IPS-NIHi7 (cell line): ENCODE measurements at regions not wholly inside any gene's neighbourhood (a gene's known extent, or its start where the extent isn't known, plus 50 kb on each side); places are given as distances from the start of the nearest gene placed in this dataset.
"Not testable (repeated sequence)": the region's sequence is repeated elsewhere in the genome, so short reads cannot be mapped to it uniquely, and the experiment has no call there.

Source experiments
- DNase-seq: peaks from one replicate; pipeline ENCODE4 v3.0.0; 2012; ENCODE audit warnings: mixed read lengths; ENCODE audit errors: extremely low spot score

DNA sequence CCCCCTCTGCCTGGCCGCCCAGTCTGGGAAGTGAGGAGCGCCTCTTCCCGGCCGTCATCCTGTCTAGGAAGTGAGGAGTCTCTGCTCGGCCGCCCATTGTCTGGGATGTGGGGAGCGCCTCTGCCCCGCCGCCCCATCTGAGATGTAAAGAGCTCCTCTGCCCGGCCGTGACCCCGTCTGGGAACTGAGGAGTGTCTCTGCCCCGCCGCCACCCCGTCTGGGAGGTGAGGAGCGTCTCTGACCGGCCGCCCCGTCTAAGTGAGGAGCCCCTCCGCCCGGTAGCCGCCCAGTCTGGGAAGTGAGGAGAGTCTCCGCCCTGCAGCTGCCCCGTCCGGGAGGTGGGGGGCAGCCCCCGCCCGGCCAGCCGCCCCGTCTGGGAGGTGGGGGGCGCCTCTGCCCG is 228.9 kb downstream of the RPIA start:
- DNase-seq: not testable (repeated sequence)

DNA sequence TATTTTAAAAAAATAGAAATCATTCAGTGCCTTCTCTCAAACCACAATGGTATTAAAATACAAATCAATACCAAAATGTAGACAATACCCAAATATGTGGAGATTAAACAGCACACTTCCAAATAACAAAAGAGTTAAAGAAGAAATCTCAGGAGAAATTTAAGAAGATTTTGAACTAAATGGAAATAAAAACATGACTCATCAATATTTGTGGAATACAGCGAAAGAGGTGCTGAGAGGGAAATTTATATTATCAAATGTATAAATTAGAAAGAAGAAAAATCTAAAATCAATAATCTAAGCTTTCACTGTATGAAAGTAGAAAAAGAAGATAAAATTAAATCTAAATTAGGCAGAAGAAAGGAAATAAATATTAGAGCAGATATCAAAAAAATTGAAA is 233.1 kb downstream of the RPIA start:
- DNase-seq: no peak

DNA sequence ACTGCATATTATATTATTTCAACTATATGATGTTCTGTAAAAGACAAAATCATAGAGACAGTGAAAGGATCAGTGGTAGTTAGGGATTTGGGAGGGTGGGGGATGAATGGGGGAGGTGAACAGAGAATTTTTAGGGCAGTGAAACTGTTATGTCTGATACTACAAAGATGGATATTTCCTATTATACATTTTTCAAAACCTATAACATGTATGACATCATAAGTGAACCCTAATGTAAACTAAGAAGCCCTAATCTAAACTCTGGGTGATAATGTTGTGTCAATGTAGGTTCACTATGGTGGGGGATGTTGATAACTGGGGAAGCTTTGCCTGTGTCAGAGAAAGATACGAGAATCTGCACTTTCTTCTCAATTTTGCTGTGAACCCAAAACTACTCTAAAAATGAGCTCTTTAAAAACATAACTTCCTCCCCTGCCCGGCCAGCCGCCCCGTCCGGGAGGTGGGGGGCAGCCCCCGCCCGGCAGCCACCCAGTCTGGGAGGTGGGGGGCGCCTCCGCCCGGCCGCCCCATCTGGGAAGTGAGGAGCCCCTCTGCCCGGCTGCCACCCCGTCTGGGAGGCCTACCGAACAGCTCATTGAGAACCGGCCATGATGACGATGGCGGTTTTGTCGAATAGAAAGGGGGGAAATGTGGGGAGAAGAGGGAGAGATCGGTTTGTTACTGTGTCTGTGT is 234.4 kb downstream of the RPIA start:
- no peak for DNase-seq

DNA sequence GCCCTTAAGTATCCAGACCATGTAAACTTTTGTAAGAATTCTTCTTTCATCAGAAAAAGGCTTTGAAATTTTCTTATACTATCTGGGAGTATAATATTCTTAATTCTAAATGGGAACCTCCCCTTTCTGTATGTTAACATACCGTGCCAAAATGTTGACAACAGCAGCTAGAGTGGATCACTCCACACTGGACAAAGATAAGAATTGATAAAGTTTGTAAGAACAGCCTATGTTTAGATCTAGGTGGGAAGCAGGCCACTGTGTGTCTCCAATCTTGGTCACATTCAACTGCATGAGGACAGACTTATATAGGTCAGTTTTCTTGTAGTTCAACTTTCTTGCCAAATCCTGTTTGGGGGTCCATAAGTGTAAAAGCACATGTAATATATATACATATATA is 235.7 kb downstream of the RPIA start:
- DNase-seq: no peak

DNA sequence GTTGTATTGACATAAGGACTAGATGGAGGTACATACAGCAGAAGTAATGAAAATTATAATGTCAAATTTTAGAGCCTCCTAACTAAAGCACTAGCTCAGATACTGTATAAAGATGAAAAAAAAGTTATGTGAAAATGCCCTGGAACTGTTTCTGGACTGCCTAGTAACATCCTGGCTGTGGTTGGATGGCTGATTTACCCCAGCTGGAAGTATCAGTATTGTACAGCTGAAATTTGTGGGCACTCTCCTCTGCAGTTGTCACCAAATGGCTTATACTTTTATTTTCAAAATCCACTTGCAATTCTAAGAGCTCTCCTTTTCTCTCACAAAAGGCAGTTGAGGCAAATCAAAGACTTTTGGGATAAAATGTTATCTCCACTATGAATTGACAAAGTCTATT is 239.2 kb downstream of the RPIA start:
- DNase-seq: no peak

DNA sequence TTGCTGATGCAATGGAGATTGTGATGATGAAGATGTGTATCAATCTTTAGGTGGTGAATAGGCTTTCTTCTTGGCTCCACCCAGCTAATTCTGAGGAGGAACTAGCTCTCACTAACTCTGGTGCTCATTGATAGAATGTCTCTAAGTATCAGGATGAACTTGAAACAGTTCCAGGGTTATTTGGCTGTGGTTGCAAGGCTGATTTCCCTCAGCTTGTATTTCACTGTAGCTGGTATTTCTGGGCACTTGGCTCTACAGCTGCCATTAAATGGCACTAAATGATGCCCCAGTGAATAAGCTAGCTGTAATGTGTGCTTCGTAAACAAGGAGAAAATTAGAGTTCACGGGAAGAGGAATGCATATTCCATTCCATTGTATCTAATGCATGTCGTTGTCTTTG is 241.2 kb downstream of the RPIA start:
- no peak for DNase-seq

DNA sequence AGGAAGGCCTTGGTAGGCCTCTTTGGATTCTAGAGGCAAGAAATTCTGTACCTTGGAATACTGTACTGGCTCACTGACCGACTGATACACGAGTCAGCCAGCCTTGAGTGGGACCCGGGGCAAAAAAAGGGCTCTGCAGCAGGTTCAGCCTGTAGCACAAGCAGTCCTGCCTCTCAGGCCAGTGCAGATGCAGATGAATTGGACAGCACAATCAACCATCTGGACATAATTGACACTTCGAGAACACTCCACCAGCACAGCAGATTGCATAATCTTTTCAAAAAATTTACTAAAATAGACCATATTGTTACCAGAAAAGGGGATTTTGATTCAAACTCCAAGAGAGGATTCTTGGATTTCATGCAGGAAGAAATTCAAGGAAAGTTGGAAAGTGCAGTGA is 241.6 kb downstream of the RPIA start:
- no peak for DNase-seq

DNA sequence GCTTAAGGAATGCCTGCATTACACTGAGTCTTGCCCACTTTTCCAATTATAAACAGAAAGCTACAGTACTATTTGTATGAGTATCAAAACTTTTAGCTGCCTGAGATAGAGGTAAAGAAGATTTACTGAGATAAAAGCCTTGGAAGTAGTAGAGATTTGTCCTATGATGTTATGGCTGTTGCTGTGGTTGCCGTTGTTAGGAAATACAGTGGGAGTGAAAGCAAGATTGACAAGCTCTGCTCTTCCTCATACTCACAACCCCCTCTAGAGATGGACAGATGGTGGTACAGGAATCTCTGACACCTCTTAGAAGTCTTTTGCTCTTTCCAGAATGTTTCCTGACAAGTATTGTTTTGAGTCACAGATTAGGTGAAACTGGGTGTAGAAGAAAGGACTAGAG is 242.5 kb downstream of the RPIA start:
- DNase-seq: peak; percentile 16

DNA sequence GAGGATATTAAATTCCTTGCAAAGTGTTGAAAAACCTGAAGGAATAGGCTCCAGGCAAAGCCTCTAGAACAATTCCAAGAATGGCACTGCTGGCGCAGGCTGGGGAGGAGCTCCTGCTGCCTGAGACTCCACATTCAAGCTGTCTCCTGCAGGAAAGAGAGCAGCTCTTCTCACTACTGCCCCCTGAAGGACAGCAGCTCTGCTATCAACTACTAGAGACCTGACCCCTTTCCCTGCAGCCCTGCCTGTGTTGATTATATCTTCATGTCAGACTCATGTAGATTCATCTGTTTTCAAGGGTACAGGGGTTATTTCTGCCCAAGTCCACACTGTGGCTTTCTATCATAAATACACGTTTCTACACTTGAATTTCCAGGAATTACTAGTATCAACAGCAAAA is 249.7 kb downstream of the RPIA start:
- peak; percentile 50 for DNase-seq

DNA sequence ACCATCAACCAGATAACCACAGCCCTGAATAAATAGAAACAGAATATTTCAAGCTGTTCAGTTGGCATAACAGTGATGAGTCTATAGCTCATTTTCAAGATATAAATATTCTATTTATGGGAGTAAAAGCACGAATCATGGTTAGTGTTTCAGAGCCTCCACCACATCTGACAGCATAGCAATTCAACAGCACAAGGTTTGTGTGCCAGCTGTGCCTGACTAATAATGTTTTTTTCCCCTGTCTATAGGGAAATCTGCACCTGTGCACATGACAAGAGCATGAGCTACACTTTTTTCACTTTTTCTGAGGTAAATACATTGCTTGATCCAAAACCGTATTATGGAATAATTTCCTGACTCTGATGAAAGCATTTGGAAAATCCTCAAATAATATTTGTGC is 251.3 kb downstream of the RPIA start:
- no peak for DNase-seq

DNA sequence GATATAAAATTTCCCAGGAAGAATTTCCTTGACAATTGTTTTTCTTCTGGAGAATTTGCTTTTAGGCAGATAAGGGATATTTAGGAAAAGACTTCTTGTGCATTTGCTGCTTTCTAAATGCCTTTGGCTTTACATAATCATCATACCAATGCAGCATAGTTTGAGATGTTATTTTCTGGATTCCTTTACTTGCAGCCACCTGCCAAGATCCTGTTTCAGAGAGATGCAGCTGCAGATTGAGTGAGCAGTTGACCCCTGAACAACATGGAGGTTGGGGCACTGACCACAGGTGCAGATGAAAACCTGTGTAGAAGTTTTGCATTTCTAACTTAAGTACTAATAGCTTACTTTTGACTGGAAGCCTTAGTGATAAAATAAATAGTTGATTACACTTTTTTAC is 257.9 kb downstream of the RPIA start:
- DNase-seq: no peak

DNA sequence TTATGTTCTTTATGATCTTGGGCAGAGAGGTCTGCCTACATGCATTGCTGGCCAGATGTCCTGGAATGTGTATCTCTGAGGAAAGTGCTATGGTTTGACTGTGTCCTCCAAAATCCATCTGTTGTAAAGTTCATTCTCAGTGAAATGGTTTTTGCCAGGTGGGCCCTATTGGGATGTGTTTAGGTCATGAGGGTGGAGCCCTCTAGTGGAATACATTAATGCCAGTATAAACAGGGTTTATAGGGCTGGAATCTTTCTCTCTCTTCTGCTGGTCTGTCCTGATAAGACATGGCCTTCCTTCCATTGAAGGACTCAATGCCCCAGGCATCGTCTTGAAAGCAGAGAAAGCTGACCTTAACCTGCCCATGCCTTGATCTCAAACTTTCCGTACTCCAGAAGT is 258.5 kb downstream of the RPIA start:
- peak; percentile 34 for DNase-seq

DNA sequence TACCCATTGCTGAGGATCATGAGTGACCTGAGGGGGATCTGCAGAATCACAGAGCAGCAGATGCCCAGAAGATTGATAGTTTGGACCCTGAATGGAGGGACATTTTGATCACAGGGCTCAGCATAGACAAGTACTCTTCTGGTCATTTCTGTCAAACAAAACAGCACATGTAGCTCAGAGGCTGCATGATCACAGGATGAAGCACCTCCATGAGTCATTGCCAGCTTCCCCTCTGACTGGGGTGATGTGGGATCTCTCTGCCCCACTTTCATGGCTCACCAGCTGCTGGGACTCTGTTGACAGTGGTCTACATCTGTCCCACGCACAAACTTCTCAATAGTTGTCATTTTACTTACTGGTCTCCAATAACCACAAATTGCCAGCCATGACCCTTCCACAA is 264.1 kb downstream of the RPIA start:
- DNase-seq: no peak

DNA sequence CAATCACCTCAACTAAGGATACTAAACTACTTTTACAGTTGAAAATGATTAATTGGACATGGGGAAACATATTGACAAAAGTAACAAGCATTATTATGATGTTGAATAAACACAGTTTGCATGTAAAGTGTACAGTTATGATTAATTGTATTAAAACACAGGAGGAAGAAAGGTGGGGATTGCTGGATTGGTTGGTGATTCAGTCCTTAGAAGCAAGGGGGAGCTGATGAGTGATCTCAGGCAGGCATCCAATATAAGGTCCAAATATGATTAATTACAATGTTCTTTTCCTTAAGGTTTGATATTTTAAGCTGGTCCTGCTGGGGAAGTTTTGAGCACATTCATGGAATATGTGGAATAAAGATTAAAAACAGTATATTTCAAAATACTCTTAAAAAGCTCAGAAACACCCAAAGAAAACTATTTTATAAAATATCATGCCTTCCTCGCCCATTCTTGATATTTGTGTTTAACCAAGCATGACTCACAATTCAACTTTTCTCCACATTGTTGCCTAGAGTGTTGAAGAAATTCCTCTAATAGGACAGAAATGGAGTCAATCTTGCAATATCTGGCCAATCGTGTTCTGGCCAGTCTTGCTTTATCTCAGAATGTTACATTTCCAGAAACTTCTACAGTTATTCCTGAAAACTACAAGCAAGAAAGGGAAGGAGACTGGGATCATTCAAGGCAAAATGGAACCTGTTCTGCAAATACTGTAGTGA is 268.2 kb downstream of the RPIA start:
- DNase-seq: peak; percentile 25

DNA sequence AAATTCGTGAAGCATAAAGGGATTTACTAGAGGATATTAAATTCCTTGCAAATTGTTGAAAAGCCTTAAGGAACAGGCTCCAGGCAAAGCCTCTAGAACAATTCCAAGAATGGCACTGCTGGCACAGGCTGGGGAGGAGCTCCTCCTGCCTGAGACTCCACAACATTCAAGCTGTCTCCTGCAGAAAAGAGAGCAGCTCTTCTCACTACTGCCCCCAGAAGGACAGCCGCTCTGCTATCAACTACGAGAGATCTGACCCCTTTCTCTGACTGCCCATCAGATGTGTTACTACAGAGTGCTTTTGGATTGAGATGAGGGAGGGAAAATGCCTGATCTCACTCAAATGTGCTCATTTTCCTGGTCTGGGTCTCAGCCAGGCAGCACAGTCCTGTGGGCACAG is 269.9 kb downstream of the RPIA start:
- DNase-seq: peak; percentile 35

DNA sequence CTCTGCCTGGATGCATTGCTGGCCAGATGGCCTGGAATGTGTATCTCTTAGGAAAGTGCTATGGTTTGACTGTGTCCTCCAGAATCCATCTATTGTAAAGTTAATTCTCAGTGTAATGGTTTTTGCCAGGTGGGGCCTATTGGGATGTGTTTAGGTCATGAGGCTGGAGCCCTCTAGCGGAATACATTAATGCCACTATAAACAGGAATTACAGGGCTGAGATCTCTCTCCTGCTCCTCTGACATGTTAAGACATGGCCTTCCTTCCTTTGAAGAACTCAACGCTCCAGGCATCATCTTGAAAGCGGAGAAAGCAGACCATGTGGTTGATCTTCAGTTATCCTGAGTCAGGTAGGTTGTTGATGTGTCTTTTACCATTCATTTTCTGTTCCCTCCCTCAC is 276.4 kb downstream of the RPIA start:
- DNase-seq: peak; percentile 32

DNA sequence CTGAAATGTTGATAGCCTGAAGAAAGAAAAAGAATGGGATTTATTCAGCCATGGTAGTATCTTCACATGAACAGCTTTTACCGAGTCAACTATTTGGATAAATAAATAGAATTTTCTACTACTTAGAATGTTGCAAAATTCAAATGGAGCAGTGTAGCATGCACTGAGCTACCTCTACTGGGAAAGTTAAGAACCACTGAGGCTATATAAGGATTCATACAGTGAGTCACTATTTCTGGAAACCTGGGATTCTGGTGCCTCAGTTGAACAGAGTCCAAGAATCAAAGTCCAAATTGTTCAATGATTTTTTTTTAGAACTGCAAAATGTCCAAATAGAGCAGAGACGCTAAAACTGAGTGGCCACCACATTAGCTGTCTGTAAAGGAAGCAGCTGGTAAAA is 286.5 kb downstream of the RPIA start:
- not testable (repeated sequence) for DNase-seq

DNA sequence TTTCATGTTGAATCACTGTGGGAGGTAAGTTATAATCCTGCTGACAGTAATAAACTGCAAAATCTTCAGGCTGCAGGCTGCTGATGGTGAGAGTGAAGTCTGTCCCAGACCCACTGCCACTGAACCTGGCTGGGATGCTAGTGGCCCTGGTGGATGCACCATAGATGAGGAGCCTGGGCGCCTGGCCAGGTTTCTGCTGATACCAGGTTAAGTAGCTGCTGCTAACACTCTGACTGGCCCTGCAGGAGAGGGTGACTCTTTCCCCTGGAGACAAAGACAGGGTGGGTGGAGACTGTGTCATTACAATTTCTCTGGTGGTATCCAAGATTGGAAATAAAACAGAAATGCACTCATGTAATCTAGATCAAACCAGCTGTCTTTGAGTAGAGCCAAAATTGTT is 287.0 kb downstream of the RPIA start:
- not testable (repeated sequence) for DNase-seq

DNA sequence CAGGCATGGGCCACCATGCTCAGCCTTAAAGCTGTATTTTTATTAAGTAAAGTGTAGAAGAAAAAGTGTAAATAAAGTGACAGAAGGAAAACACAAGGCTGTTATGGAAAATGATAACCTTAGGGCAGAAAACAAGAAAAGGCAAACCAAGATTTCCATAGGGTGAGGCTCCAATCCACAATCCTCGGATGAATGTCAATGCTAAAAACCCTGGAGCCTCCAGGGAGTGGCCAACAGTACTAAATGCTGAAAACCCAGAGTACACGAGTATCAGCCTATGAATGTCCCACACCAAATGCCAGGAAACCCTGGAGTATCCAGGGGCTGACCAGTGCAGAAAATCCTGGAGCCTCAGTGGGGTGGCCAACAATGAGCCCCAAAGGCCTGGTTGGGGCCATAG is 292.6 kb downstream of the RPIA start:
- not testable (repeated sequence) for DNase-seq

DNA sequence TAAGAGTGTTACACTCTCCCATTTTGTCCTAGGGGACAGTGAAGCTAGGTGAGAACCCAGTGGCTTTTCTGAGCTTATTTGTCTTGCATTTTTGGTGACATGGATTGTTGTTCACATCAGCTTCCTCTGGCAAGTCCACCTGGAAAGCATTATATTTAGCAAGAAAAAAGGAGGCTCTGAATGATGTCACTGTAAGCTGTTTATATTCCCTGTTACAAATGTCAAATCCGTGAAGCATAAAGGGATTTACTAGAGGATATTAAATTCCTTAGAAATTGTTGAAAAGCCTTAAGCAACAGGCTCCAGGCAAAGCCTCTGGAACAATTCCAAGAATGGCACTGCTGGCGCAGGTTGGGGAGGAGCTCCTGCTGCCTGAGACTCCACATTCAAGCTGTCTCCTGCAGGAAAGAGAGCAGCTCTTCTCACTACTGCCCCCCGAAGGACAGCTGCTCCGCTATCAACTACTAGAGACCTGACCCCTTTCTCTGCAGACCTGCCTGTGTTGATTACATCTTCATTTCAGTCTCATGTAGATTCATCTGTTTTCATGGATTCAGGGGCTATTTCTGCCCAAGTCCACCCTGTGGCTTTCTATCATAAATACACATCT is 295.4 kb downstream of the RPIA start:
- not testable (repeated sequence) for DNase-seq

DNA sequence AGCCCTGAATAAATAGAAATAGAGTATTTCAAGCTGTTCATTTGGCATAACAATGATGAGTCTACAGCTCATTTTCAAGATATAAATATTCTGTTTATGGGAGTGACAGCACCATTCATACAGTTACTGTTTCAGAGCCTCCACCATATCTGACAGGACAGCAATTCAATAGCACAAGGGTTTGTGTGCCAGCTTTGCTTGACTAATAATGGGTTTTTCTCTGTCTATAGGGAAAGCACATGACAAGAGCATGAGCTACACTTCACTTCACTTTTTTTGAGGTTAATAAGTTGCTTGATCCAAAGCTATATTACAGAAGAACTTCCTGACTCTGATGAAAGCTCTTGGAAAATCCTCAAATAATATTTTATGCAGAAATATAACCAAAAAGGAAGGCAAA is 297.1 kb downstream of the RPIA start:
- not testable (repeated sequence) for DNase-seq

DNA sequence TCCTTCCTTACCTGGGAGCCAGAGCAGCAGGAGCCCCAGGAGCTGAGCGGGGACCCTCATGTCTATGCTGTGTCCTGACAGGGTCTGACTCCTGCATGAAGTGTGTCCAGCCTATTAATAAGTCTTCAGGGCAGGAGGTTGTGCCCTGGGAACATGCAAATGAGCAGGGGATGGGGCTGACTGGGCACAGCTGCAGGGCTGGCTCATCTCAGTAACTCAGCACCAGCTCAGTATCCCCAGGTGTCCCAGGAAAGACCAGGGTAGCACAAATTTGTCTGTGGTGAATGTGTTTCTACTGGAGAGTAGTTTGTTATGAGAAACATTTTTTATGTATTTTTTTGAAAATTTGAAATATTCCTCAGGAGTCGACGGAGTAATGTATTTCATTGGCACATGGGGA is 301.3 kb downstream of the RPIA start:
- DNase-seq: not testable (repeated sequence)

DNA sequence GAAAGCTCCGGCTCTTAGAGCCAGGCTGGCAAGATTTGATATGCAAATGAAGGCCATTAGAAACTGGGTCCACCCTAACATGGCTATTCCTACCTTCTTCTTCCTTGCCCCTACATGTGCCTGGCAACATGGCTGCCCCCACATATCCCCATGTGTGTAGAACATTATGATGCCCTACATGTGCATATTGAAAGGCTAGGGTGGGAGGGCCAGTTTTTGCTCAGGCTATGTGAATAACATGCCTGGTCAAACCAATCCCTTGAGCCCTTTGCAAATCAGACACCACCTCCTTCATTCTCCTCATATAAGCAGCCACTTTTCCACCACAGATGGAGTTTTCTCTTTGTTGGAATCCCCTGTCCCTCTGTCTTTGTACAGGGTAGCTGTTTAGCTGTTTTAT is 303.4 kb downstream of the RPIA start:
- DNase-seq: not testable (repeated sequence)
